Activated CD4-positive, alpha-beta memory T cell treated with anti-CD3 and anti-CD28 coated beads for 36 hours (primary cell): ENCODE measurements at regions not wholly inside any gene's neighbourhood (a gene's known extent, or its start where the extent isn't known, plus 50 kb on each side); places are given as distances from the start of the nearest gene placed in this dataset.
"Not testable (repeated sequence)": the region's sequence is repeated elsewhere in the genome, so short reads cannot be mapped to it uniquely, and the experiment has no call there.

ENCODE experiments used
- CTCF ChIA-PET: fragments of 350-600 bp; sonication (Branson Sonifier 250); formaldehyde crosslinking; loops from one replicate; lab custom pipeline; 2021; ENCODE audit warnings: antibody characterized with exemption, inconsistent platforms; lab: Charles Lee
- POLR2A ChIA-PET: fragments of 350-600 bp; sonication (Branson Sonifier 250); formaldehyde crosslinking; loops from one replicate; lab custom pipeline; 2021; ENCODE audit warnings: antibody characterized with exemption; lab: Charles Lee
- DNase-seq: peaks from one replicate; pipeline ENCODE4 v3.0.0-alpha.2; 2020
- H3K27ac Mint-ChIP-seq: one replicate; pipeline ENCODE4 v1.8.0; 2021; ENCODE audit warnings: mixed read lengths
- H3K27me3 Mint-ChIP-seq: one replicate; pipeline ENCODE4 v1.8.0; 2021; ENCODE audit warnings: mixed read lengths
- H3K36me3 Mint-ChIP-seq: one replicate; pipeline ENCODE4 v1.8.0; 2021; ENCODE audit warnings: mixed read lengths
- H3K4me1 Mint-ChIP-seq: one replicate; pipeline ENCODE4 v1.8.0; 2021; ENCODE audit warnings: low read depth, mixed read lengths
- H3K4me3 Mint-ChIP-seq: one replicate; pipeline ENCODE4 v1.8.0; 2021; ENCODE audit warnings: mild to moderate bottlenecking, mixed read lengths
- H3K9me3 Mint-ChIP-seq: one replicate; pipeline ENCODE4 v1.8.0; 2021; ENCODE audit warnings: mixed read lengths
- intact Hi-C: fragments of 100-400 bp; cut with micrococcal nuclease; formaldehyde crosslinking; loops from one replicate; pipeline ENCODE4 v1.15.1; 2023

DNA sequence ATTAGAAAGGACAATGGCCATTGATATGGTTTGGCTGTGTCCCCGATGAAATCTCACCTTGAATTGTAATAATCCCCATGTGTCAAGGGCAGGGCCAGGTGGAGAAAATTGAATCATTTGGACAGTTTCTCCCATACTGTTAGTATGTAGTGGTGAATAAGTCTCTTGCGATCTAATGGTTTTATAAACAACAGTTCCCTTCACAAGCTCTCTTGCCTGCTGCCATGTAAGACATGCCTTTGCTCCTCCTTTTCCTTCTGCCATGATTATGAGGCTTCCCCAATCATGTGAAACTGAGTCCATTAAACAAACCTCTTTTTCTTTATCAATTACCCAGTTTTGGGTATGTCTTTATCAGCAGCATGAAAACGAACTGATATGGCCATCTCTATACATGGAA lies 302.7 kb downstream of the SFMBT2 start:
- intact Hi-C loops: no loop called here
- Mint-ChIP-seq H3K9me3 (peaks cover 3% of the 10 kb centered on the region), H3K36me3 (no peaks in the 10 kb centered on the region), H3K27ac (no peak overlapping the region), H3K4me3 (no peak overlapping the region), H3K27me3 (peaks cover 3% of the 10 kb centered on the region), H3K4me1 (peaks cover 9% of the 10 kb centered on the region)
- CTCF ChIA-PET: no interaction called here
- POLR2A ChIA-PET: no interaction called here
- no peak for DNase-seq

- H3K36me3 Mint-ChIP-seq: no peaks in the 10 kb centered on the region
- intact Hi-C loops: no loop called here
- POLR2A ChIA-PET: no interaction called here
- no peak overlapping the region for H3K4me3 Mint-ChIP-seq
- DNase-seq: peak; percentile 20
- peaks cover 3% of the 10 kb centered on the region for H3K27me3 Mint-ChIP-seq
- H3K27ac Mint-ChIP-seq: peak overlapping the region; percentile 32
- CTCF ChIA-PET: no interaction called here
- peaks cover 3% of the 10 kb centered on the region for H3K9me3 Mint-ChIP-seq
- peaks cover 9% of the 10 kb centered on the region for H3K4me1 Mint-ChIP-seq
Observed at GRCh38 chr10:7107285-7107684, 303.5 kb downstream of the SFMBT2 start.

GRCh38 chr10:7104379-7104778 lies 306.5 kb downstream of the SFMBT2 start:
- not testable (repeated sequence) for H3K27me3 Mint-ChIP-seq

DNA sequence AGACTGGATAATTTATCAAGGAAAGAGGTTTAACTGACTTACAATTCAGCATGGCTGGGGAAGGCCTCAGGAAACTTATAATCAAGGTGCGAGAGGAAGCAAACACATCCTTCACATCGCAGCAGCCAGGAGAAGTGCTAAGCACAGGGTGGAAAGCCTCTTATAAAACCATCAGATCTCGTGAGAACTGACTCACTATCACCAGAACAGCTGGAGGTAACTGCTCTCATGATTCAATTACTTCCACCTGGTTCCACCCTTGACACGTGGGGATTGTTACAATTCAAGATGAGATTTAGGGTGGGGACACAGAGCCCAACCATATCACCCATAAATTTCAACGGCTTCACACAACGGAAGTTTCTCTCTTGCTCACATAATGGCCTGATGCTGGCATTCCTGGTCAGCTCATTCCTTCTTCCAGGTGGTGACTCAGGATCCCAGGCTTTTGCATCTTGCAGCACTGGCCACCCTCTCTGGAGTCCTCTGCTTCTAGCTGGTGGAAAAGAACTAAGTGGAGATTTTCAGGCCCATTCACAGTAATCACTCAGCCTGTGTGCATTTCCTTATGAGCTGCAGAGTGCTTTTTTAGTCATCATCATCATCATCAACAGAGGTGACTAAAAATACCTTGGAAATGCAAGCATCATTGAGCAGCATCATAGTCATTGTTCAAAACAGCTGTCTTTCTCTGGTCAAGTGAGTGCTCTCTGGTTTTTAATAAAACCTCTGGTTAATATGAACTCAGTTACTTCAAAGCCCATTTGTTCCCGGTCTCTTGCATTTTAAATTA lies 308.1 kb downstream of the SFMBT2 start:
- Mint-ChIP-seq H3K27ac (no peak overlapping the region), H3K36me3 (no peaks in the 10 kb centered on the region), H3K4me3 (no peak overlapping the region), H3K9me3 (no peaks in the 10 kb centered on the region), H3K27me3 (peaks cover 2% of the 10 kb centered on the region), H3K4me1 (peaks cover 9% of the 10 kb centered on the region)
- ChIA-PET POLR2A (no interaction called here), CTCF (interaction anchor here (1.5 to 2.7 kb wide), 2 partner anchors 183 to 184 kb away, joined by 3 to 9 read pairs; no protein-coding TSS in a partner anchor)
- intact Hi-C loops: no loop called here
- DNase-seq: no peak

More at GRCh38 chr10:7104379-7104778, 306.5 kb downstream of the SFMBT2 start:
- DNase-seq, intact Hi-C loops, CTCF ChIA-PET, H3K27ac Mint-ChIP-seq, H3K4me1 Mint-ChIP-seq, H3K36me3 Mint-ChIP-seq, H3K9me3 Mint-ChIP-seq, H3K4me3 Mint-ChIP-seq, POLR2A ChIA-PET: not testable (repeated sequence)

GRCh38 chr10:7102084-7102483 lies 308.8 kb downstream of the SFMBT2 start:
- Mint-ChIP-seq H3K4me1 (peaks cover 4% of the 10 kb centered on the region), H3K36me3 (no peaks in the 10 kb centered on the region), H3K9me3 (no peaks in the 10 kb centered on the region), H3K27me3 (peaks cover 2% of the 10 kb centered on the region), H3K27ac (no peak overlapping the region), H3K4me3 (no peak overlapping the region)
- ChIA-PET POLR2A (no interaction called here), CTCF (interaction anchor here (1.2 to 2.7 kb wide), 3 partner anchors 182 to 314 kb away, joined by 3 to 9 read pairs (median 3); no protein-coding TSS in a partner anchor)
- no peak for DNase-seq
- intact Hi-C loops: no loop called here

GRCh38 chr10:7101451-7101850 lies 309.4 kb downstream of the SFMBT2 start:
- no peaks in the 10 kb centered on the region for H3K36me3 Mint-ChIP-seq
- POLR2A ChIA-PET: no interaction called here
- CTCF ChIA-PET: interaction anchor here (1.2 to 2.7 kb wide), 2 partner anchors 181 to 315 kb away, joined by 3 to 9 read pairs; no protein-coding TSS in a partner anchor

DNA sequence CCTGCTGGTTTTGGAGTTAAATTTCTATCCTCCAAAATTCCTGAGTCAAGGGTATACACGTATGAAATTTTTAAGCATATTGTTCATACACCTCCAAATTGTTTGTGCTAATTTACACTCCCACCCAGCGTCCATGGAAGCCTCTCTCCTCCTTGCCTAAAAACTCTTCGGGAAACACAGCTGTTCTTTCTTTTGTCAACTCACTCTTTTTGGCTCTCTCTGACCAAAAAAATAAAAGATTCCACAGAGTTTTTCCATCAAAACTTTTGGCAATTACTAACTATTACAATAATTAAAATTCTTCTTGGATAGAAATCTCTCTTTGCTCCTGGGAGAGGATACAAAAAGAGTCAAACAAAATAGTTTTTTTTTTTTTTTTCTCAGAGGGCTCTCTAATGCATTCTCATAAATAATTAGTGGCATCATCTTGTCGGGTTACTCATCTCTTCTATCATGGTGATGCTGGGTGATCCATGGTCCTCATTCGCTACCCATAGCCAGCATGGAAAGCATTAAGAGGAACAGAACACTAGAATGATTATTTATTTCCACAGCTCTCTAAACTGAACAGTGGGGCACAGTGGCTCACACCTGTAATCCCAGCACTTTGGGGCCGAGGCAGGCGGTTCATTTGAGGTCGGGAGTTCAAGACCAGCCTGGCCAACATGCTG lies 310.7 kb downstream of the SFMBT2 start:
- POLR2A ChIA-PET: no interaction called here
- no peak for DNase-seq
- no peaks in the 10 kb centered on the region for H3K36me3 Mint-ChIP-seq
- no peaks in the 10 kb centered on the region for H3K9me3 Mint-ChIP-seq
- H3K27me3 Mint-ChIP-seq: peaks cover 2% of the 10 kb centered on the region
- no peak overlapping the region for H3K27ac Mint-ChIP-seq
- CTCF ChIA-PET: interaction anchor here (0.6 kb wide), 1 partner anchor 170 kb away, joined by 3 read pairs; no protein-coding TSS in a partner anchor
- intact Hi-C loops: no loop called here
- no peaks in the 10 kb centered on the region for H3K4me1 Mint-ChIP-seq
- H3K4me3 Mint-ChIP-seq: no peak overlapping the region

More at GRCh38 chr10:7101451-7101850, 309.4 kb downstream of the SFMBT2 start:
- H3K4me3 Mint-ChIP-seq: no peak overlapping the region
- DNase-seq: no peak
- no peak overlapping the region for H3K27ac Mint-ChIP-seq
- H3K27me3 Mint-ChIP-seq: peaks cover 2% of the 10 kb centered on the region
- intact Hi-C loops: no loop called here
- H3K9me3 Mint-ChIP-seq: no peaks in the 10 kb centered on the region
- no peaks in the 10 kb centered on the region for H3K4me1 Mint-ChIP-seq

DNA sequence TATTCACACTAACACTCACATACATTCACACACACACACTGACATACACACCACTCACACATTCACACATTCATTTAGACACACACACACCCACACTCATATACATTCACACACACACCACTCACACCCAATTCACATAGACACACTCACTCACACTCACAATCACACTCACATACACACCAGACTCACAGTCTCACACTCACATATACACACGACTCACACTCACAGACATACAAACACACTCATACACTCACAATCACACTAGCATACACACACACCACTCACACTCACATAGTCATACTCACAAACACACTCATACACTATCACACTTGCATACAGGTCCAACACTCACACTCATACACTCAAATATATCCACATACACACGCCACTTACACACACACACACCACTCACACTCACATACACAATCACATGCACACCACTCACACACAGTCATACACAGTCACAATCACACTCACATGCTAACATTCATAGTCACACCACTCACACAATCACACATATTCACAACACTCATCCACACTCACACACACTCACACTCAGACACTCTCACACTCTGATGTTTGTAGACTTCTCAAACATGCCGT lies 312.6 kb downstream of the SFMBT2 start:
- Mint-ChIP-seq H3K36me3 (no peaks in the 10 kb centered on the region), H3K27me3 (no peaks in the 10 kb centered on the region), H3K27ac (no peak overlapping the region), H3K4me1 (no peaks in the 10 kb centered on the region), H3K9me3 (no peaks in the 10 kb centered on the region), H3K4me3 (no peak overlapping the region)
- intact Hi-C loops: no loop called here
- ChIA-PET CTCF (no interaction called here), POLR2A (no interaction called here)
- DNase-seq: no peak

DNA sequence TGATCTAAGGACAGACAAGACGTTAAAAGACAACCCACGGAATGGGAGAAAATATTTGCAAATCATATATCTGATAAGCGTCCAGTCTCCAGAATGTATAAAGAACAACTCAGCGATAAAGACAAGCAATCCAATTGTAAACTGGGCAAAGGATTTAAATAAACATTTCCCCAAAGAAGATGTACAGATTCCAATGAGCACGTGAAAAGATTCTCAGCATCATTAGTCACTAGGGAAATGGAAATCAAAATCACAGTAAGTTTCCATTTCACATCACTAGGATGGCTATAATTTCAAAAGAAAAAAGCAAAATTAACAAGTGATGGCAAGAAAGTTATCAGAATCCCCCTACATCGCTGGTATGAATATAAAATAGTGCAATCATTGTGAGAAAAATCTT lies 316.1 kb downstream of the SFMBT2 start:
- Mint-ChIP-seq H3K27ac (no peak overlapping the region), H3K27me3 (no peaks in the 10 kb centered on the region)

GRCh38 chr10:7093368-7093767 lies 317.5 kb downstream of the SFMBT2 start:
- intact Hi-C loops: no loop called here
- no peak for DNase-seq
- H3K9me3 Mint-ChIP-seq: no peaks in the 10 kb centered on the region
- H3K4me3 Mint-ChIP-seq: no peak overlapping the region
- ChIA-PET POLR2A (no interaction called here), CTCF (interaction anchor here (1.2 kb wide), 1 partner anchor 173 kb away, joined by 4 read pairs; no protein-coding TSS in a partner anchor)
- H3K27me3 Mint-ChIP-seq: no peaks in the 10 kb centered on the region
- no peaks in the 10 kb centered on the region for H3K4me1 Mint-ChIP-seq
- H3K27ac Mint-ChIP-seq: no peak overlapping the region
- H3K36me3 Mint-ChIP-seq: no peaks in the 10 kb centered on the region

More for the DNA sequence above, 316.1 kb downstream of the SFMBT2 start:
- Mint-ChIP-seq H3K36me3 (no peaks in the 10 kb centered on the region), H3K4me1 (no peaks in the 10 kb centered on the region), H3K9me3 (no peaks in the 10 kb centered on the region), H3K4me3 (no peak overlapping the region)
- POLR2A ChIA-PET: no interaction called here
- CTCF ChIA-PET: no interaction called here
- intact Hi-C loops: no loop called here
- no peak for DNase-seq

DNA sequence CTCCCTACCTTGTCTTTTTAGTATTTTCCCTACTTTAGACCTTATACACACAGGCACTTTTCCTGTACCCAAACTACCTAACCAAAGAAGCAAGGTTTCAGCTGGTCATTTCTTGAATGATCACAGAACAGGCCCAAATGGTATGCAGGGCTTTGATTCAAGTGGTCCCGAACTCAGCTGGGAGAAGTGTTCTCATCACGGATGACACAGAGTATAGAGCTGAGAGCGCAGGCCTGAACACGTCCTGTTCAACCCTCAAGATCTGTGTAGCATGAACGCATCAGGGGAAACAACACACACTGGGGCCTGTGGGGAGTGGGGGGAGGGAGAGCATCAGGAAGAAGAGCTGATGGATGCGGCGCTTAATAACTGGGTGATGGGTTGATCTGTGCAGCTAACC lies 318.2 kb downstream of the SFMBT2 start:
- Mint-ChIP-seq H3K4me1 (no peaks in the 10 kb centered on the region), H3K36me3 (no peaks in the 10 kb centered on the region), H3K9me3 (no peaks in the 10 kb centered on the region), H3K27ac (no peak overlapping the region), H3K27me3 (no peaks in the 10 kb centered on the region), H3K4me3 (no peak overlapping the region)
- no peak for DNase-seq
- intact Hi-C loops: no loop called here
- ChIA-PET POLR2A (no interaction called here), CTCF (interaction anchor here (1.2 kb wide), 1 partner anchor 172 kb away, joined by 4 read pairs; no protein-coding TSS in a partner anchor)

GRCh38 chr10:7090529-7090928 lies 320.3 kb downstream of the SFMBT2 start:
- intact Hi-C loops: no loop called here
- Mint-ChIP-seq H3K4me3 (no peak overlapping the region), H3K27ac (no peak overlapping the region), H3K9me3 (no peaks in the 10 kb centered on the region), H3K36me3 (no peaks in the 10 kb centered on the region), H3K4me1 (no peaks in the 10 kb centered on the region), H3K27me3 (no peaks in the 10 kb centered on the region)
- CTCF ChIA-PET: no interaction called here
- POLR2A ChIA-PET: no interaction called here
- no peak for DNase-seq
